ENCODE measurements at regions not wholly inside any gene's neighbourhood (a gene's known extent, or its start where the extent isn't known, plus 50 kb on each side); places are given as distances from the start of the nearest gene placed in this dataset.

GRCh38 chr19:28907534-28907933 lies 305.4 kb downstream of the UQCRFS1 start:
- Histone ChIP-seq H3K36me3 (ENCODE audit: insufficient read depth, low read length) (no peaks in the 10 kb centered on the region), H3K9me2 (replicated peaks; ENCODE audit: low read depth, low read length) (no peaks in the 10 kb centered on the region), H3K4me3 (ENCODE audit: low read length, poor library complexity, severe bottlenecking) (no peak overlapping the region), H4K20me1 (ENCODE audit: insufficient read depth, low read length, poor library complexity, severe bottlenecking) (no peaks in the 10 kb centered on the region), H2AFZ (ENCODE audit: low read length) (no peak overlapping the region), H3K9ac (ENCODE audit: low read depth, low read length, poor library complexity, severe bottlenecking) (no peak overlapping the region), H3K79me2 (ENCODE audit: insufficient read depth, low read length) (no peaks in the 10 kb centered on the region), H3K4me1 (ENCODE audit: insufficient read depth, low read length, poor library complexity, severe bottlenecking) (no peaks in the 10 kb centered on the region), H3K27me3 (ENCODE audit: insufficient read depth, low read length, poor library complexity, severe bottlenecking) (no peaks in the 10 kb centered on the region), H3F3A (ENCODE audit: low read depth) (no peaks in the 10 kb centered on the region), H3K9me3 (ENCODE audit: insufficient read depth, low read depth, low read length) (no peaks in the 10 kb centered on the region; the same call in 1 of the 2 replicates), H3K4me2 (ENCODE audit: low read depth, low read length, poor library complexity, severe bottlenecking) (no peak overlapping the region)
- no peak for TF ChIP-seq EZH2phosphoT487 (IDR thresholded peaks at IDR 0.05; ENCODE audit: borderline replicate concordance)
- no peak for TF ChIP-seq CTCF (conservative IDR thresholded peaks at IDR 0.05; ENCODE audit: low read length)

GRCh38 chr19:28905996-28906395 lies 307.0 kb downstream of the UQCRFS1 start:
- TF ChIP-seq CTCF (conservative IDR thresholded peaks at IDR 0.05; ENCODE audit: low read length) (no peak), EZH2phosphoT487 (IDR thresholded peaks at IDR 0.05; ENCODE audit: borderline replicate concordance) (no peak)
- Histone ChIP-seq H3K27me3 (ENCODE audit: insufficient read depth, low read length, poor library complexity, severe bottlenecking) (no peaks in the 10 kb centered on the region), H4K20me1 (ENCODE audit: insufficient read depth, low read length, poor library complexity, severe bottlenecking) (no peaks in the 10 kb centered on the region)

GRCh38 chr19:28899703-28900102 lies 313.2 kb downstream of the UQCRFS1 start:
- Histone ChIP-seq H3K9me3 (ENCODE audit: insufficient read depth, low read depth, low read length) (peaks cover 8% of the 10 kb centered on the region; the same call in 1 of the 2 replicates), H3K4me3 (ENCODE audit: low read length, poor library complexity, severe bottlenecking) (no peak overlapping the region), H3K27me3 (ENCODE audit: insufficient read depth, low read length, poor library complexity, severe bottlenecking) (no peaks in the 10 kb centered on the region), H3K4me1 (ENCODE audit: insufficient read depth, low read length, poor library complexity, severe bottlenecking) (no peaks in the 10 kb centered on the region), H3K4me2 (ENCODE audit: low read depth, low read length, poor library complexity, severe bottlenecking) (no peak overlapping the region), H3K36me3 (ENCODE audit: insufficient read depth, low read length) (no peaks in the 10 kb centered on the region), H4K20me1 (ENCODE audit: insufficient read depth, low read length, poor library complexity, severe bottlenecking) (no peaks in the 10 kb centered on the region), H3K9ac (ENCODE audit: low read depth, low read length, poor library complexity, severe bottlenecking) (no peak overlapping the region), H2AFZ (ENCODE audit: low read length) (no peak overlapping the region), H3F3A (ENCODE audit: low read depth) (no peaks in the 10 kb centered on the region), H3K9me2 (replicated peaks; ENCODE audit: low read depth, low read length) (no peaks in the 10 kb centered on the region), H3K79me2 (ENCODE audit: insufficient read depth, low read length) (no peaks in the 10 kb centered on the region)
- TF ChIP-seq CTCF (conservative IDR thresholded peaks at IDR 0.05; ENCODE audit: low read length) (no peak), EZH2phosphoT487 (IDR thresholded peaks at IDR 0.05; ENCODE audit: borderline replicate concordance) (no peak)

More at GRCh38 chr19:28905996-28906395, 307.0 kb downstream of the UQCRFS1 start:
- no peaks in the 10 kb centered on the region for H3K79me2 ChIP-seq (ENCODE audit: insufficient read depth, low read length)
- no peaks in the 10 kb centered on the region for H3K36me3 ChIP-seq (ENCODE audit: insufficient read depth, low read length)
- H3K9ac ChIP-seq (ENCODE audit: low read depth, low read length, poor library complexity, severe bottlenecking): no peak overlapping the region
- H2AFZ ChIP-seq (ENCODE audit: low read length): no peak overlapping the region
- no peaks in the 10 kb centered on the region; the same call in 1 of the 2 replicates for H3K9me3 ChIP-seq (ENCODE audit: insufficient read depth, low read depth, low read length)
- no peak overlapping the region for H3K4me2 ChIP-seq (ENCODE audit: low read depth, low read length, poor library complexity, severe bottlenecking)
- H3K4me1 ChIP-seq (ENCODE audit: insufficient read depth, low read length, poor library complexity, severe bottlenecking): no peaks in the 10 kb centered on the region
- H3K4me3 ChIP-seq (ENCODE audit: low read length, poor library complexity, severe bottlenecking): no peak overlapping the region
- no peaks in the 10 kb centered on the region for H3K9me2 ChIP-seq (replicated peaks; ENCODE audit: low read depth, low read length)
- H3F3A ChIP-seq (ENCODE audit: low read depth): no peaks in the 10 kb centered on the region

All from Loucy (cell line).